Esophagus (tissue), 2 donors: ENCODE measurements at regions not wholly inside any gene's neighbourhood (a gene's known extent, or its start where the extent isn't known, plus 50 kb on each side); places are given as distances from the start of the nearest gene placed in this dataset.

Source experiments
- H3K27ac ChIP-seq, 2 donors: one replicate each; pipeline ENCODE4 v1.5.1; 2013; ENCODE audit warnings: low read depth in 2 of 2, mild to moderate bottlenecking in 2 of 2, inconsistent platforms in 1 of 2, low read length in 1 of 2, moderate library complexity in 1 of 2
- H3K27me3 ChIP-seq, 2 donors: one replicate each; pipeline ENCODE4 v1.6.1; 2013; ENCODE audit warnings: low read length in 2 of 2, control low read depth in 1 of 2, mild to moderate bottlenecking in 1 of 2; ENCODE audit not compliant: insufficient read depth in 2 of 2, control insufficient read depth in 1 of 2
- H3K36me3 ChIP-seq, 2 donors: one replicate each; pipeline ENCODE4 v1.6.1; 2013; ENCODE audit warnings: low read length in 1 of 2; ENCODE audit not compliant: control insufficient read depth in 2 of 2, insufficient read depth in 2 of 2
- H3K4me1 ChIP-seq, 2 donors: one replicate each; pipeline ENCODE4 v1.6.1; 2013; ENCODE audit warnings: low read length in 1 of 2; ENCODE audit not compliant: control insufficient read depth in 2 of 2, insufficient read depth in 2 of 2
- H3K4me3 ChIP-seq, 2 donors: one replicate each; pipeline ENCODE4 v1.5.1; 2013; ENCODE audit warnings: low read length in 2 of 2, mild to moderate bottlenecking in 2 of 2, low read depth in 1 of 2, moderate library complexity in 1 of 2
- H3K9me3 ChIP-seq, 2 donors: one replicate each; pipeline ENCODE4 v1.6.1; 2013; ENCODE audit warnings: mild to moderate bottlenecking in 2 of 2, low read depth in 1 of 2, low read length in 1 of 2, moderate library complexity in 1 of 2; ENCODE audit not compliant: control insufficient read depth in 2 of 2, insufficient read depth in 1 of 2
- WGBS, 2 donors: extraction: QIAGEN DNeasy Blood & Tissue Kit; methylation state at CpG; one replicate each; pipeline ENCODE4 v1.1.7; 2013; 5-methylcytosine and 5-hydroxymethylcytosine counted together
- donor health status: healthy with polysubstance abuse.
- donor health status: Bipolar disorder and iron deficiency.

DNA sequence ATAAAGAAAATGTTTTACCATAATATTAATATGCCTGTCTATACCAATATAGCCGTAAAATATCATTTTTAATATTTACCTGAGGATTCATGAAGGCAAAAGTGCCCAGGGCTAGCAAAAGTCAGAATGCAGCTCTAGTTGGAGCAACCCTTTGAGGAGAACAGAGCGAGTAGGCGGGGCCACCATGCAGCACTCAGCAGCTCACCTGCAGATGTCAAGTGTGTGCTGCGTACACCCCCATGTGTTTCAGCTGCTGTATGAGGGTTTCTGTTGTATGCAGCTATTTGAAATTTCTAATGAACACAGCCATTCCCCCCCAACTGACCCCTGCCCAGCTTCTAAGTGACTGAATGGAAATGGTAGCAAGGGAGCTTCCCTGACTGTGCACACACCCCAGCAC lies 508.0 kb downstream of the QKI start:
- Histone ChIP-seq H3K27me3 (no peaks in the 10 kb centered on the region), H3K27ac (no peak overlapping the region), H3K4me3 (no peak overlapping the region), H3K36me3 (no peaks in the 10 kb centered on the region), H3K9me3 (no peaks in the 10 kb centered on the region), H3K4me1 (no peaks in the 10 kb centered on the region)
- WGBS, 2 donors = 91 to 97% methylated on average over 4 of the region's 4 CpGs

DNA sequence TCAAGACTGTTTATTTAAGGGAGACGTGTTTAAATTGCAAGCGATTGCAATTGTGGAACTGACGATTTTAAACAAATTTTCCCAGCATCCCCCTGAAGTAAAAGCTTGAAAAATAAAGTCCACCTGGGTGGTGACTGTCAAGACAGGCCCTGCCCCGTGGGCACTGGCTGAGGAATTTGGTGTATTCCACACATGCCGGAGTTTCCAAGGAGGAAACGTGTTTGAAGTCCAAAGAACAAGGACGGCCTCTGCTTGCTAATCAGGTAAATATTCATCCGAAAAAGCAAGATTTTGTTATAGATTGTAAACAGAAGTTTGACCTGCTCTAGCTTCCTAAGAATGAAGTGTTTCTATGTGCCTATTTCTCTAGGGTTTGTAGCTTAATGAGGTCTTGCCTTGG lies 505.1 kb downstream of the QKI start:
- Histone ChIP-seq H3K4me3 (no peak overlapping the region), H3K4me1 (no peaks in the 10 kb centered on the region), H3K36me3 (no peaks in the 10 kb centered on the region), H3K27me3 (no peaks in the 10 kb centered on the region), H3K27ac (no peak overlapping the region), H3K9me3 (no peaks in the 10 kb centered on the region)
- WGBS, 2 donors = 44 to 55% methylated on average over 8 of the region's 8 CpGs

DNA sequence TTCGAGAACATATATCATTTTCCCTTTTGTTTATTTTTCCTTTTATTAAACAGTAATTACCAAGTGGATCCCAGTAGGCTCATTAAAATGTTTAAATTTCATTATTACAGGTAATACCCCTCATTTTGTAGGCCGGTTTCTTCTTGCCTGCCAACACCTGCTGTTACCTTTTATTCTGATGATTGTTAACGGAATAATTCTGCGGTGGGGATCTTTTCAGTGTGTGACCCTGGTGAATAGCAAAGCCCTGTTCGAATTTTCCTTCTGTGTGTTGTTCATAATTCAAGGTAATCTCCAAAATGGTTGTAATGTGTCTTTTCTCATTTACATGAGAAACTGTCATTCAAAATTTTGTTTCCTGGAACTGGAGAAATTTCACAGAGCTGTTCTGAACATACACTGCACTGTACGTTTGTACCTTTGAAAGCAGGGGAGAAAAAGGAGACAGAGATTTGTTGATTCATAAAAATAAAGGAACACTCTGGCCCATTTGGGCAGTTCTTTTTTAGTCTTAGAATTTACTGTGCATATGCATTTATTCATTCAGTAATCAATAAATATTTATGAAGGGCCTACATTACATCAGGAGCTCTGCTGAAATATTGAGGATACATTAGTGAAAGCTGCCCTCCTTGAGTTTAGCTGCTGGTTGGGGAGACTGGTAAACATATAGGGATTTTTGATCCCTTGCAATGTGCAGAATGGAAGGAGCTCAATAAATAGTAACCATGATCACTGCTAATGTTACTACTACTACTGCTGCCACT lies 502.0 kb downstream of the QKI start:
- Histone ChIP-seq H3K4me3 (no peak overlapping the region), H3K36me3 (no peaks in the 10 kb centered on the region), H3K4me1 (no peaks in the 10 kb centered on the region), H3K9me3 (no peaks in the 10 kb centered on the region), H3K27me3 (no peaks in the 10 kb centered on the region), H3K27ac (no peak overlapping the region)
- WGBS, 2 donors = 84% methylated on average over 6 of the region's 6 CpGs

DNA sequence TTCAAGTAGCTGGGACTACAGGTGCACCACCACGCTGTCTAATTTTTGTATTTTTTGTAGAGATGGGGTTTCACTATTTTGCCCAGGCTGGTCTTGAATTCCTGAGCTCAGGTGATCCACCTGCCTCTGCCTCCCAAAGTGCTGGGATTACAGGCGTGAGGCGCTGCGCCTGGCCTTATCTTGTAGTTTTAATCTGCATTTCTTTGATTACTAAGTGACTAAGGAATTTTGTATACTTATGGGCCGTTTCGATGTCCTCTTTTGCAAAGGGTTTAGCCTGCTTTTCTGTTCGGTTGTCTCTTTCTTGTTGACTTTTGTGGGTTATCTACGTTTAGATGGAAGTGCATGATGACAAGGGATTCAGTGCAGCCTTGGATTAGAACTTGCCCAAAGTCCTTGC lies 500.6 kb downstream of the QKI start:
- Histone ChIP-seq H3K27ac (no peak overlapping the region), H3K9me3 (no peaks in the 10 kb centered on the region), H3K27me3 (no peaks in the 10 kb centered on the region), H3K36me3 (no peaks in the 10 kb centered on the region), H3K4me1 (no peaks in the 10 kb centered on the region), H3K4me3 (no peak overlapping the region)
- WGBS, 2 donors = 69 to 85% methylated on average over 8 of the region's 8 CpGs

DNA sequence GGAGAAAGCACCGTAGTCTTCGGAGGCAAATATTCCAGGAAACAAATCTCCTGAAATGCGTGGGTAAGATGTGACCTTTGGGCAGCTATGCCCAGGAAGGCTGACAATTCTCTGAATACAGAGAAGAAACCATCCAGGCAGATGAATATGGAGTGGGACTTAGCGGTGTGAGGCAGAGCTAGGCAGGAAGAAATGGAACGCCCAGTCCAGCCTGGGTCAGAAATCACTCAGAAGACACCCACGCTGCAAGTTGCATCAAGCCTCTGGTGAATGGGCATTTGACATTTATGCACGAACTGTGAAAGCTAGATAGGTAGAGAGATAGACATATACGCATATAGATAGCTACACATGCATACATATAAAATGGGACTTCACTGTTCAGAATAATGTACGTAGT lies 498.5 kb downstream of the QKI start:
- Histone ChIP-seq H3K4me3 (no peak overlapping the region), H3K27me3 (no peaks in the 10 kb centered on the region), H3K9me3 (no peaks in the 10 kb centered on the region), H3K4me1 (no peaks in the 10 kb centered on the region), H3K27ac (no peak overlapping the region), H3K36me3 (no peaks in the 10 kb centered on the region)
- 84 to 89% methylated on average over 9 of the region's 9 CpGs for WGBS, 2 donors

DNA sequence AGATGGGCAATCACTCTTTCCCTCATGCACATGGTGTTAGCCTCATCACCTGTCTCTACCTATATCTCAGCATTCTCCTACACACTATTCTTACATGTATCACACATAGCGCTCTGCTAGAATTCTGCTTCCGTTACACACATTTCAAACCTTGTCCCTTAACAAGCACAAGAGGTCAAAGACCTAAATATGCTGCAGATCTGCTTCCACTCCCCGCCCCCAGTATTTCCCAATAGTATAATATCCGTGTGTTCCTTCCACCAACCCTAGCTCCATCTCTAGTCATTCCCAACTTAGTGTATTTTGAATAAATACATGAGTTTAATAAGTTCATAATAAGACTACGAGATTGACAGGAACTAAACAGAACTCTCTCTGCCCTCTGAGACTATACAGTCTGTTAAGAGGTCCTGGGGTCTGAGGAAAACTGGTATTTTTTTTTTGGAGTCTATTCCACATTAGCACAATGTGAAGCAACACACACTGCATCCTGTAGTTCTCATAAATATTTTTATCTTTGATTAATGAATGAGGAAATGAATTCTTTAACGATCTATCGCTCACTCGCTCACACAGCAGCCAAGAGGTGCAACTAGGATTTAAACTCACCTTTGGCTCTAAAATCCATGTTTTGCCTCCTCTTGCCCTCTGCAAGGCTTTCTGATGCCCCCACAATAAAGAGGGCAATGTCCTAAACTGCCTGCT lies 491.6 kb downstream of the QKI start:
- Histone ChIP-seq H3K27me3 (no peaks in the 10 kb centered on the region), H3K9me3 (no peaks in the 10 kb centered on the region), H3K36me3 (no peaks in the 10 kb centered on the region), H3K27ac (no peak overlapping the region), H3K4me1 (no peaks in the 10 kb centered on the region), H3K4me3 (no peak overlapping the region)
- WGBS, 2 donors = 87 to 93% methylated on average over 8 of the region's 8 CpGs

DNA sequence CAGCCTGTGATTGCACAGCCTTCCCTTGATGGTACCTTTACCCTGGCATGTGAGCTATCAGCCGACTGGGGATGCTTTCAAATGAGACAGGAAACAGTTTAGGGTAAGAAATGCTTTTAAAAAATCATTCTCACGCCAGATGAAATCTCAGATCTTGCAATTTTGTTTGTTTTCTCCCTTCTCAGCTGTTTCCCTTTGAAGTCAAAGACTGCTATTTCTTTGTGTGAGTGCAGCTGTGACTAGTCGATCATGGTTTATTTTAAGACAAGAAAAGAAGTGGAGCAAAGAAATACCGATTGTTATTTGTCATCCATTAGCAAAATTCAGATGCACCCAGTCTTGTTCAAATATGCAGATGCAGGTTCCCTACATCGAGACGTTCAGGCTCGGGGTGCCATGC lies 489.7 kb downstream of the QKI start:
- H3K36me3 ChIP-seq = no peaks in the 10 kb centered on the region
- H3K4me1 ChIP-seq = no peaks in the 10 kb centered on the region
- no peaks in the 10 kb centered on the region for H3K9me3 ChIP-seq
- no peaks in the 10 kb centered on the region for H3K27me3 ChIP-seq
- H3K27ac ChIP-seq = no peak overlapping the region
- H3K4me3 ChIP-seq = no peak overlapping the region
- WGBS, 2 donors = 34 to 35% methylated on average over 7 of the region's 7 CpGs

DNA sequence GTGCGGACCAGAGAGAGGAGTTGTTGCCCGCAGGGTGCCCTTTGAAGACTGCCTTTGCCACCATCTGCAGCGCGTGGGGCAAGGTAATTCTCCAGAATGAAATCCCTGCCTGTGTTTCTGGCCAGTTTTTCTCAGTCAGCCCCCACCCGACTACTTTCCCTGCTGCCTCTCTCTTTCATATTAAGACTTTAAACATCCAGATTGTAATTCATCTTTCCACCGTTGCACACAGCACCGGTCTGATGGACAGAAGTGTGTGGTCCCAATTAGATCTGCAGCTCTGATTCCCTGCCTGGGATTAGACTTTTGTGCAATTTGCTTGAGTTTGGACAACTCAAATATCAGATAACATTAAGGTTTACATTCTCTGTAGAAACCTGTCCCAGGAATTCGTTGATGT lies 489.0 kb downstream of the QKI start:
- no peaks in the 10 kb centered on the region for H3K27me3 ChIP-seq
- no peak overlapping the region for H3K4me3 ChIP-seq

DNA sequence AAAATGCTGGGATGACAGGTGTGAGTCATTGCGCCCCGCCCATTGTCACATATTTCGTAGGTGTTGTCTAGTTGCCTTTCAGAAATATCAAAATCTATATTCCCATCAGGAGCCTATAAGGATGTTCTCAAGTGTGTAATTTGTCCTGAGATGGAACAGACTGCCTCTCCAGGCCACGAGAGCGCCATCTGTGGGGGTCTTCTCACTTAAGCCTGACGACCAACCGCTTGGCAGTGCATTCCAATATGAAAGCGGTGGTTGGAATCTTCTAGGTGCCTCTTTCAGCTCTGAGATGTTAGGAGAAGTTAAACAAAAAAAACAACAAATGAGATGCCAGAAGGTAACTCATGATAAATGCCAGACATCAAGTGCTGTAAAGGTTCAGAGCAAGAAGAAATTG lies 488.5 kb downstream of the QKI start:
- Histone ChIP-seq H3K4me3 (no peak overlapping the region), H3K9me3 (no peaks in the 10 kb centered on the region), H3K27me3 (no peaks in the 10 kb centered on the region), H3K36me3 (no peaks in the 10 kb centered on the region), H3K27ac (no peak overlapping the region), H3K4me1 (no peaks in the 10 kb centered on the region)
- 91 to 94% methylated on average over 8 of the region's 8 CpGs for WGBS, 2 donors

More for the DNA sequence above, 489.0 kb downstream of the QKI start:
- Histone ChIP-seq H3K9me3 (no peaks in the 10 kb centered on the region), H3K27ac (no peak overlapping the region), H3K4me1 (no peaks in the 10 kb centered on the region), H3K36me3 (no peaks in the 10 kb centered on the region)
- 80% methylated on average over 8 of the region's 8 CpGs for WGBS, 2 donors

DNA sequence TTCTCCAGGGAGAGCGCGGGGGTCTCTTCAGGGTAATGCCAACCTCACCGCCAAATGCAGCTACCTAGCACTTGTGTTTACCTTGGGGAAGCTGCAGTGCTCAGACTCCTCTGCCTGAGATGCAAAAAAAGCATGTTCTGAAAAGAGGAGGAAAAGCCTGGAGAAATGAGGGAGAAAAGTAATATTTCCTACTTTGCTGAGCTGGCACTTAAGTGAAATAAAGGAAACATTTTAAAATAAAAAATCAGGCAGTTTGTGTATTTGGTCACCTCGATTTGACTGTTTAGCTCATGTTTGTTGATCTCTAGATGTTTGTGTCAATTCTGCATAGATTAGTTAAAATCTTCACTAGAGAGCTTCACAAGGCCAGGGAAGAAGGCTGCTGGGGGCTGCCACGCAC lies 487.2 kb downstream of the QKI start:
- no peaks in the 10 kb centered on the region for H3K27me3 ChIP-seq
- no peaks in the 10 kb centered on the region for H3K36me3 ChIP-seq
- no peaks in the 10 kb centered on the region for H3K4me1 ChIP-seq
- H3K27ac ChIP-seq = no peak overlapping the region
- 89 to 91% methylated on average over 5 of the region's 5 CpGs for WGBS, 2 donors
- H3K4me3 ChIP-seq = no peak overlapping the region
- H3K9me3 ChIP-seq = no peaks in the 10 kb centered on the region
